GM19455 (cell line): ENCODE measurements at regions not wholly inside any gene's neighbourhood (a gene's known extent, or its start where the extent isn't known, plus 50 kb on each side); places are given as distances from the start of the nearest gene placed in this dataset.

ENCODE experiments used
- ATAC-seq: cut with Tn5 transposase; IDR thresholded peaks from one replicate; pipeline ENCODE4 v1.9.1; 2021; ENCODE audit not compliant: unreplicated experiment

GRCh38 chr2:196248467-196249094, 77.2 kb upstream of the STK17B start:
- no peak for ATAC-seq

GRCh38 chr2:196249171-196249570, 77.8 kb upstream of the STK17B start:
- no peak for ATAC-seq

GRCh38 chr2:196249860-196250259, 78.5 kb upstream of the STK17B start:
- ATAC-seq: peak; percentile 89

GRCh38 chr2:196251132-196251531, 79.8 kb upstream of the STK17B start:
- no peak for ATAC-seq

- ATAC-seq: no peak
Observed at GRCh38 chr2:196252408-196253115, 81.2 kb upstream of the STK17B start.

- ATAC-seq: no peak
Observed at GRCh38 chr2:196253116-196253480, 81.7 kb upstream of the STK17B start.

- ATAC-seq: no peak
Observed at GRCh38 chr2:196256585-196256984, 85.2 kb upstream of the STK17B start.

- ATAC-seq: no peak
Observed at GRCh38 chr2:196257086-196257485, 85.7 kb upstream of the STK17B start.

GRCh38 chr2:196258407-196258806, 87.0 kb upstream of the STK17B start:
- ATAC-seq: no peak

- no peak for ATAC-seq
Observed at GRCh38 chr2:196259507-196260481, 88.4 kb upstream of the STK17B start.

GRCh38 chr2:196260546-196260945, 89.2 kb upstream of the STK17B start:
- ATAC-seq: no peak

- ATAC-seq: no peak
Observed at GRCh38 chr2:196262606-196263005, 91.2 kb upstream of the STK17B start.

- ATAC-seq: peak; percentile 98
Observed at GRCh38 chr2:196263181-196263747, 91.9 kb upstream of the STK17B start.

GRCh38 chr2:196266351-196266750, 95.0 kb upstream of the STK17B start:
- ATAC-seq: no peak

GRCh38 chr2:196266855-196267254, 95.5 kb upstream of the STK17B start:
- no peak for ATAC-seq

GRCh38 chr2:196268025-196268424, 96.6 kb upstream of the STK17B start:
- ATAC-seq: no peak

- no peak for ATAC-seq
Observed at GRCh38 chr2:196268538-196269338, 97.4 kb upstream of the STK17B start.

- ATAC-seq: no peak
Observed at GRCh38 chr2:196271795-196272194, 100.4 kb upstream of the STK17B start.

- ATAC-seq: peak; percentile 52
Observed at GRCh38 chr2:196274387-196274809, 103.0 kb upstream of the STK17B start.

GRCh38 chr2:196275646-196276352, 104.4 kb upstream of the STK17B start:
- no peak for ATAC-seq
